Renal pelvis (tissue), 1 donor: ENCODE measurements at regions not wholly inside any gene's neighbourhood (a gene's known extent, or its start where the extent isn't known, plus 50 kb on each side); places are given as distances from the start of the nearest gene placed in this dataset.
"Not testable (repeated sequence)": the region's sequence is repeated elsewhere in the genome, so short reads cannot be mapped to it uniquely, and the experiment has no call there.

ENCODE experiments used
- DNase-seq: peaks from one replicate; pipeline ENCODE4 v3.0.0-alpha.2; 2013

DNA sequence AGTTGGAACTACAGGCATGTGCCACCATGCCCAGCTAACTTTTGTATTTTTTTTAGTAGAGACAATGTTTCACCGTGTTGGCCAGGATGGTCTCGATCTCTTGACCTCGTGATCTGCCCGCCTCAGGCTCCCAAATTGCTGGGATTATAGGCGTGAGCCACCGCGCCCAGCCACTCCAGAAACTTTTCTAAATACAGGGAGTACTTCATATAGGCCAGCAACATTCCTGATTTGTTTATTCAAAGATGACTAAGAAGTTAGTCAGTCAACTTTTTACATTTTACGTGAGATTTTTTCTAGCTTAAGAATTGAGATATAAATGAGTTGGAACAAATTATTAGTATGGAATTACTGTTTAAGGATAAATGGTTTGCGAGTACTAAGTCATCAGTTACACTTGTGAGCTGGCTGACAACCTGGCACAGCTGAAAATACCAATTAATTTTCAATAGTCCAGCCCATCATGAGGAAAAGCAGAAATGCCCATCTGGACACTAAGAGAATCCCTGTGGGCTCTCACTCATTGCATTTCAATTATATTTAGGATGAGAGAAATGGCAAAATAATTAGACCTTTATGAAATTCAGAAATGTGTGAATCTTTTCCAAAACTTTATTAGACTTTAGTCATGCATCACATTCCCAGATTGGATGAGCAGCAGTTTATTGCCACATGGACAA, 430.8 kb upstream of the SPATA31A3 start:
- not testable (repeated sequence) for DNase-seq

DNA sequence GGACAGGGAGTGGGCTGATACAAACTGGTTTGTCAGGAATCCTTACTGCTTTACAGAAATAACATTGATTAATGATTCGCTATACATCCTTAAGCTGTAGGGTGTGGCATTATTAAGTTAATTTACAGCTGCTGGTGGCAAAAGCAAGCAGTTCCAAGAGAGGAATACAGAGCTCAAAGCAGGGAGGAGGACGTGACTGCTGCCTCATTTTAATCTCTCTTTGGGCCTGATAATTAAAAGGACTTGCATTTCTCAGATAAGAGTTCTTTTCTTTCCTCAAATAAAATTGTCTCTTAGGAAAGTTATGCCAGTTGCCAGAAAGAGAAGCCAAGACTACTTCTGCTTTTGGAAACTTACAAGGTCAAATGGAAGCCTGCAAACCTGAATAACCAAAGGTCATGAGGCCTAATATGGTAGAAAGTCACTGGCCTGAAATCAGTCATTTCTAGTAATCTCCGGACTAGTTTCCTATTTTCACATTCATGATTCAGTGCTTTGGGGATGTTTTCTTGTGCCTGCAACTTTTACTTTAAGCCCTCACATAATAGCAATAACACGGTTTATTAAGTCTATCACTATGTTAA, 426.2 kb upstream of the SPATA31A3 start:
- not testable (repeated sequence) for DNase-seq

DNA sequence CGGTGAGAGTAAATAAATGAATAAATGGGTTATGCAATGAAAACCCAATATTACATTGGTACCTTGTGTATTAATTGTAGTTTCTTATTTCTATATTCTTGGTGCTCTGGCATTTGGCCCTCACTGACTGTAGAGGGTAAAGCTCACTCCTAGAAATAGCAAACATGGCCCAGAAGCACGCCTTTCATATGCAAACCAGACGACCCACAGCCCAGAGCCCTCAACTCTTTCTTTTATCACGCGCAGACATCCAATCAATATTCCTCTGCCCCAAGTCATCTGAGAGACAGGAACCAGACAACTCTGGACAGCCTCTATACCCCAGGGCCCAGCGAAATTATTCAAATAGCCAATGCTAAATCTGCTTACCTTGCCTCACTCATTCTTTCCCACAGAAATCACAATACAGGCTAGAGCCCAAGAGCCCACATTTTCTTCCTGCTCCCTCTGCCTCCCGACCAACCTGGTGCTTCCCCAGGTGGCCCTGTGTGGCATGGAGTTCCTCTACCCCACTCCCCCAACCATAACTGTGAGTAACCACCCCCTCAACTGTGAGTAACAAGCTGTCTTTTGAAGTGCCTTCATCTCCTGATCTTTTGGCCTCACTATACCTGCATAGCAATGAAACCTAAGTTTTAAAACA, 425.1 kb upstream of the SPATA31A3 start:
- not testable (repeated sequence) for DNase-seq

DNA sequence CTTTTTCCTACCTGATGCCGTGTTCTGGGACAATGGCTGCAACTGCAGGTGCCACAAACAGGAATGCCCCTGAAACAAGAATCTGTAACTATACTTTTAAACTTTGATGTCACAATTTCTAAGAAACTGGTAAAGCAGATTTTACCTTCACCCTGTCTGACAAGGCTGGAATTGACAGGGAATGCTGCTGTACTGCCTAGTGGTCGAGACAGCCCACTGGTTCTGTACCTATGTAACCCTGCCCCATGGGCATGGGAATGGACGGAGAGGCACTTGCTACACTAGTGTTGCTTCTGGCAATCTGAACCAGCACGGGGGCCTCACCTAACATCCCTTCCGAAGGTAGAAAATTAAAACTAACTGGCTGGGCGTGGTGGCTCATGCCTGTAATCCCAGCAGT, 424.3 kb upstream of the SPATA31A3 start:
- DNase-seq, result not testable (repeated sequence)

DNA sequence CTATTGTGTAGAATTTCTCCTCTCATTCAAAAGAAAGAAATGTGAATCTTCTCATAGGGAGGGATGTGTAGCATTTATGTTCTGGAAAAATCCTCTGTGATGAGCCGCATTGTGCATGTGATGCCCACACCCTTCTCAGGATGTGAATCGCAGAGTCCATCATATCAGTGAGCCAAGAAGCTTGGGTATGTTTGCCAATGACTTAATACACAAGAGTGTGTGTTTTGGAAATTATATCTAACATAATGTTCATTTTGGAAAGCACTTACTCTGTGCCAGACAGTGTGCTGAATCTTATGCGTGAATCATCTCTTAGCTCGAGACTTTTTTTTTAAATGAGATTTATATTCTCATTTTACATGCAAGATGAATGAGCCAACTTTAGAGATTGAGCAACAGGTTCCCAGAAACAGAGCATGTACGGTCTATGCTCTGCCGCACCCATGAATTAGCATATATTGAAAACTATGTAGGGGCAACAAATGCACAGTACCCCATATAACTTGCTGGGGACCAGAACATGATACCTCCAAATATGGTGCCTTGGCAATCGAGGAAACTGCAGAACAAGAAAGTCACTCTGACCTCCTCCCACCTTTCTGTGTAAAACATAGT, 418.4 kb upstream of the SPATA31A3 start:
- not testable (repeated sequence) for DNase-seq

DNA sequence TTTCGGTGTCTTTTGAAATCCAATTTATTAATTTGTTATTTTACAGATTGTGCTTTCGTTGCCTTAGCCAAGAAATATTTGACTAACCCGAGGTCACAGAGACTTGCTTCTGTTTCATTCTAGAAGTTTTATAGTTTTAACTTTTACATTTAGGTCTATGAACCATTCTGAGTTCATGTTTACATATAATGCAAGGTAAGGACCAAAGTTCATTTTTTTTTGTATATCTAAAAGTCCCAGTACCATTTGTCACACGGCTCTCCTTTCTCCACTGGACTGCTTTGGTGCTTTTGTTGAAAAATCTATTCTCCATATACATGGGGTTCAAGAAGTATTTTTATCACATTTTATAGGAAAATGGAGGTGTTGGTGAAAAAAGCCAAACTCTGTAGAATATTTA, 411.4 kb upstream of the SPATA31A3 start:
- not testable (repeated sequence) for DNase-seq

DNA sequence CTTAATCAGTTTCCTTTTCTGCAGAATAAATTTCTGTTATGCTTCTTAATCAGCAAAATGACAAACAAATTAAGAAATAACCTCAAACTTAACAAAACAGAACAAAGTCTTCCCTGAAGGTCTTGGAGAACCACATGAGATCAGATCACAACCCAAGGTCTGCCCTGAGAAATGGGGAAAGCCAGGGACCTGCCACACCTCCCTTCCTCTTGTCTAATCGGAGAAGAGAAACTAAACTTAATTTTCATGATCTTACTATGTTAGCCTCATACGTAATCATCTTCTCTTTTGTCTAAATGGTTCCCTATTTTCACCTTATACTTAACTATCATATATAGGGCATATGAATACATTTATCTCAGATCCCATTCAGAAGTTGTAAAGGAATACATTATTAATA, 405.4 kb upstream of the SPATA31A3 start:
- DNase-seq, result not testable (repeated sequence)

DNA sequence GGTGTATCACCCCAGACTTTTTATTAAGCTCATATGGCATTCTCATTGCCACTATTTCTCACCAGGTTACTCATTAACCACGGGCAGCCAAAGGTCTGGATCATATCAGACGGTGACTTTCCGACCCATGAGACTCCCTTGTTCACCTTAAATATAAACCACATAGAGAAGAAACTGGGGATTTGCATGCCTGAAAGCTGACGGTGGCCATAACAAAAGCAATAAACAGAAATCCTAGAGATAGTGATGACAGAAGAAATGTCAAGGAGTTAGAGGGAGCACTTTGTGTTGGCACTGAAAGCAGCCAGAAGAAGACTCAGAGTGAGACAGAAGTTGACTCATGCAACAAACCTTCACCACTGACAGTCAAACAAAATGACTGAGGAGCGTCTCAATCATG, 402.4 kb upstream of the SPATA31A3 start:
- not testable (repeated sequence) for DNase-seq

DNA sequence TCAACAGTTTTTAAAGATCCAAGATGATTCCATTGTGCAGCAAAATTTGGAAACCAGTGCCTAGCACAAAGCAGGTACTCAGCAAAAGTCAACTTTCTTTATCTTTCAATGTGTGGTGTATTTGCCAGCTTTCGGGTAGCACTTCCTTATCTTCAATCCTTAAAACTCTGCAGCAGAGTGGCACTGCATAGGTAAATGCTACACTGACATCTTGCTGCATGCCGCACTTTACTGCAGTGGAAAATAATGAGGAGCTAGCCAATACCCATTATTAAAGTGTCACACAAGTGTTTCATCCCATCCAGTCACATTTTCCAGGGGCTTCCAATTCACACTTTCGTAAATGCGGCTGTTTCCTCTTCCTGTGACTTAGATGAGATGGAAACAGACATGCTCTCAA, 401.7 kb upstream of the SPATA31A3 start:
- not testable (repeated sequence) for DNase-seq

DNA sequence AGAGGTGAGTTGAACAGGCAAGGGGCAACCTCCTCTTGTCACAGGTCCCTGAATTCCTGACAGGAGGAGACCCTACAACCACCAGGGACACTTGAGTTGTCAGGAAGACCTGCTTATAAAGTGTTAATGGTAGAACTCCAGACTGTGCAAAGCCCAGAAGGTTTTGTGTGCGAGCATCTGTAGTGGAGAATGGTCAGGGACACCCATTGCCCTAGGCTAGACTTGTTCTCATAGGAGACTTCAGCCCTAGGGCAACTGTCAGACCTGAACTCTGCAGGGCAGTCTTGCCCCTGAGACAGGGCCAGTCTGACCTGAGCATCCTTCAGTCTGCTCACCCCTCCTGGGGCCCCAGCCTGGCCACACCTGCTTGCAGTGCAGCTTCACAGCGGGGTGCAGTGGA, 377.3 kb upstream of the SPATA31A3 start:
- DNase-seq, result not testable (repeated sequence)

DNA sequence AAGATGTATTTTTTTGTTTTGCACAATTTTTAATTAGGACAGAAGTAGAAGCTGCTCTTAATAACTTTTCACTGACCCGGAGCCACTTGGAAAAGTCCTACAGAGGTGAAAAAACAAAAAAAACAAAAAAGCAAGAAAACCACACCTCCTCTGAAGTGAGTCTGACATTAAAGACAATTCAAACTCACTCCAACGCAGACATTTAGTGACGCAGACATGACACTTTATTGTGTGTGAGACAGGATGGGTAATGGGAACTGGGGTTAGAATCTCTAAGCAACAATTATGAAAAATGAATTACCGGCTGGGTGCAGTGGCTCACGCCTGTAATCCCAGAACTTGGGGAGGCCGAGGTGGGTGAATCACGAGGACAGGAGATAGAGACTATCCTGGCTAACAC, 370.0 kb upstream of the SPATA31A3 start:
- not testable (repeated sequence) for DNase-seq

DNA sequence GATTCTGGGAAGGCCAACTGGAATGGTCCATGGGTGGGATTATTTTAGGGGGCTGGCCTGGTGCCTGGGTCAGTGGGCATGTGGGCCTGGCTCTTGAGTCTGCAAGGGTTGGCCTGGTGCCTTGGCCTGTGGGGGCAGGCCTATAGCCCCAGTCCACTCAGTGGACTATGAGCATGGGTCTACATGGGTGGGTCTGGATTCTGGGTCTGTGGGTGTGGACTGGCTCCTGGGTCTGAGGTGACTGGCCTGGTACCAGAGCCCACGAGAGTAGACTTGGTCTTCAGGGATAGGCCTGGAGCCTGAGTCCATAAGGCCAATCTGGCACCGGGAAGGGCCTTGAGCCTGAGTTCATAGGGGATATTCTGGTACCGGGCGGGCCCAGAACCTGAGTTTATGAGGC, 361.6 kb upstream of the SPATA31A3 start:
- not testable (repeated sequence) for DNase-seq

DNA sequence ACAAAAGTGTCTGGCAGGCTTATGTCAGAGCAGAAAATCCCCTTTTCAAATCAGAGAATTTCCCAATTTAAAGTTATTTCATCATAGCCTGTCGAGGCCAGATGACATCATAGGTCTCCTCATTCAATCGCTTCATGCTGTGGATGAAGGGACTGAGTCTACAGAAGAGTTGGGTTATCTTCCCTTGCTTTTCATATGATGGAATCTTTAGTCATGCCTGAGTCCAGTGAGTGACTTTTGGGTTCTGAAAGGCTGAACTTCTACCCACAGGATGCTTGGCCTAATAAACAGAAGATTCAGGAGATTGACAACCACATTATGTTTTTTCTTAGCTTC, 357.0 kb upstream of the SPATA31A3 start:
- not testable (repeated sequence) for DNase-seq

DNA sequence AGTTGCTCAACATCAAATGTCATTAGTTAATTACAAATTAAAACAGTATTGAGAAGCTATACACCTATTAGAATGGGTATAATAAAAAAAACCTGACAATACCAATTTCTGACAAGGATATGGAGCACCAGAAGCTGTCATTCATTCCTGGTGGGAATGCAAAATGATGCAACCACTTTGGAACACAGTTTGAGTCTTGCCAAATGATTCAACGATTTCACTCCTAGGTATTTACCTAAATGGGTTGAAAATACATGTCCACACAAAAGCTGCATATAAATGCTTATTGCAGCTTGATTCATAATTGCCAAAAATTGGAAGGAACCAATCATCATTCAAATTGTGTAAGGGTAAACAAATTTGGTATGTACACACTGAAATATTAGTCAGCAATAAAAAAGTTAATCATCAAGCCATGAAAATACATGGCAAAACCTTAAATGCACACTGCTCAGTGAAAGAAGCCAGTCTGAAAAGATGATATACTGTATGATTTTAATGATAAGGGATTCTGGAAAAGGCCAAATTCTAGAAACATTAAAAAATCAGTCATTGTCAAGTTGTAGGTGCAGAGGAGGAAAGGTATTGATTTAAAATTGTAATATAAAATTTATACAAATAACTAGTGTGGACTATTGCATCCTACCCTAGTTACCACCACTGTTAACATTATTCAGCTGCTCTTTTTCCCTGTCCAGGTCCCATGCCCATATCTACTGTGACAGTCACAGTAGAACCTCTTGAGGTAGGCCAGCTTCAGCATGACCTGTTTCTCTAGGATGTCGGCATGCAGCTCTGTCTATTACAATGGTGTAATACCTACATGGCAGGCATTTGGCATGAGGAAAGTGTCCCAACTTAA, 356.4 kb upstream of the SPATA31A3 start:
- DNase-seq, result not testable (repeated sequence)

DNA sequence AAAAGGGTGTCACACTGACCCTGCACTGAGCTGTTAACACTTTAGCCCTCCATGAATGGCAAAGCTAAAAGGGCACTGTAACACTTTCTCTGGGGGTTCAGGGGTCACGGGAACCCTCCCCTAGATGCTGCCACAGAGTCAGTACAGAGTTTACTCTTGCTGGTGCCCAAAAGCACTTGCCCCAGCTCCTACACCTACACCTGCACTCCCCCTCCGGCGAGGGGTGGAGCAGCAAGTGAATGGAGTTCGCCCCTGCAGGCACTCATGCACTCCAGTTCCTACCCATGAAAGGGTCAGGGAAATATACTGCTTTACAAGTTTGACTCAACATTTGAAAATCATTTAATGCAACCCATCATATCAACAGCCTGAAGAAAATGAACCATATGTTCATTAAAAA, 355.7 kb upstream of the SPATA31A3 start:
- DNase-seq, result not testable (repeated sequence)

DNA sequence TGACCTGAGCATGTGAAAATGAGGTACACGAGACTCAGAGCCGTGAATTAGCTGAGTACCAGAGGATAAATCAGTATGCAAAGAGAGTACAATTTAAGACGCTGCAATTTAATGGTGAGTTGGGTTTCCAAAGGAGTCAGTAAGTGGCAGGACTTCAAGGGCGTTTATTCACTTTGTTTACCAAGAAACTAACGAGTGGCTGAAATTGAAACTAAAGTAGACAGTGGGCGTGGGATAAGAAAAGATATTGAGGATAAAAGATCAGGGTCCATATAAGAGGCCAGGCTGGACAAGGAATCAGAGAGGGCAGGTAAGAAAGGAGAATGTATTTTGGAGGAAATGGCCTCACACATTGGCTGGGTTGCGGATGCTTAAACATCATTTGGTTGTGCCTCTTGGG, 346.9 kb upstream of the SPATA31A3 start:
- DNase-seq, result not testable (repeated sequence)

DNA sequence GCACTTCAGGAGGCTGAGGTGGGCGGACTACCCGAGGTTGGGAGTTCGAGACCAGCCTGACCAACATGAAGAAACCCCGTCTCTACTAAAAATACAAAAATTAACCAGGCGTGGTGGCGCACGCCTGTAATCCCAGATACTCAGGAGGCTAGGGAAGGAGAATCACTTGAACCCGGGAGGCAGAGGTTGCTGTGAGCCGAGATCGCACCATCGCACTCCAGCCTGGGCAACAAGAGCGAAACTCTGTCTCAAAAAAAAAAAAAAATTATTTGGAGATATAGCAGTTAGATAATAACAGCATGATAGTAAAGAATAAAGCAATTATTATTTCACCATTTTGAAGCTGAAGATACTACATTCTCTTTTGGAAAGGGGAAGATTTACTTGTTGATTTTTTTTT, 345.9 kb upstream of the SPATA31A3 start:
- DNase-seq, result not testable (repeated sequence)

DNA sequence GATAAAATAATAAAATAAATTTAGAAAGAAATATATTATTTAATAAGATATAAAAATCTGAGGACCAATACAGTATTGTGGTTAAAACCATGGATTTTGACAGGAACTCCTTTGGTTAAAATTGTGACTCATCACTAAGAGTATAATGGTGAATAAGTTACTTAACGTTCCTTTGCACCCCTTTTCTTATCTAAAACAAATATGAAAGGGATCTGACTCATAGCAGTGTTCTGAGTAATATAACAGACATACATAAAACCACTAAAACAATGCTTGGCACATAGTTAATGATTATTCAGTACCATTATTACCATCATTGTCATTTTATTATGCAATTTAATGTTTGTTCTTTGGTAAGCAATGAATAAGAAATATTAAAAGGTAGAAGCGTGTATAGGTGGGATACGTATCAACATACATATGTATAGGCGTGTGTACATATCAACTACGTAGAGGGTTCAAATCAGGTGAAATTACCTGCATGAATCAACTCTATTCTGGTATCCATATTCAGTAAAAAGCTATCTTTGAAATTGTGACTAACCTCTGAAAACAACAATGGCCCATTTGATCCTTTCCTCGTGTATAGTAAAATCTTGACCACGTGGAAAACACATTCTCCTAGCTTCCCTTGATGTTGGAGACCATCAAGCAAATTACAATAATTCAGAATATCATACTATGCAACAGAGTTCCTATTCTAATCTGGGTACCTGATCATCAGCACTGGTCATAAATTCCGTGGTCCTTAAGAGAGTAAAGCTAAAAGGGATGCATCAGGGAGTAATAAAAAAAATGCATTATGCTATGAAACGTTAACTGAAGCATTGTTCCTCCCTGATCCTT, 342.6 kb upstream of the SPATA31A3 start:
- not testable (repeated sequence) for DNase-seq

DNA sequence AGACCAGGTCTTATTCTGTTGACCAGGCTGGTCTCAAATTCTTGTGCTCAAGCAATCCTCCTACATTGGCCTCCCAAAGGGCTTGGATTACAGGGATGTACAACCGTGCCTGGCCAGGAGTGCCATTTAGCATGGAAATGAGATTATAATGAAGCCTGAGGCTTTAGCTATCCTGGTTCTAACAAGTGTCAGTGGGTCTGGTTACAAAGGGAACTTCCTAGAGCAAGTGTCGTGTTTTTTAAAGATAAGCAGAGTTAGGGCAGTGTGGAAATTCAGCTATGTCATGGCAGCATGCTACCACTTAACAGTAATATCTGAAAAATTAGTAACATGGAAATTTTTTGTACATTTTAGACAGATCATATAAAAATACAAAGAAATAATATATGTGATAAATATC, 339.3 kb upstream of the SPATA31A3 start:
- not testable (repeated sequence) for DNase-seq

DNA sequence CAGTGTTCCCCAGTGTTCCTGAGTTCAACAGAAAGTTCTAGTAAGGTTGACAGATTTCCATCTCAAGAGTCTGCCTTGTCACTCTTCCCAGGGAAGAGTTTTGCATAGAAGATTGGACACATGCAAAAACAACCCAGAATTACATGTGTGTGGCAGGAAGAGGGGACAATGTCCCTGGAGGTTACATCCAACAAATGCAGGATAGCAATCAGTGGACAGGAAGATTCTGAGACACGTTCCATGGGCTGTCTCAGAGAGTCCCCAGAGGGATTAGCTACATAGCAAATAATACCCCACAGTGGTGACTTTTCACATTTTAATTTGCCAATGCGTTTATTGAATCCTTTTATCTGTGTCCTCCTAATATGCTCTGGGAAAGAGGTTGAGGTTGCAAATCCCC, 321.1 kb upstream of the SPATA31A3 start:
- DNase-seq, result not testable (repeated sequence)

DNA sequence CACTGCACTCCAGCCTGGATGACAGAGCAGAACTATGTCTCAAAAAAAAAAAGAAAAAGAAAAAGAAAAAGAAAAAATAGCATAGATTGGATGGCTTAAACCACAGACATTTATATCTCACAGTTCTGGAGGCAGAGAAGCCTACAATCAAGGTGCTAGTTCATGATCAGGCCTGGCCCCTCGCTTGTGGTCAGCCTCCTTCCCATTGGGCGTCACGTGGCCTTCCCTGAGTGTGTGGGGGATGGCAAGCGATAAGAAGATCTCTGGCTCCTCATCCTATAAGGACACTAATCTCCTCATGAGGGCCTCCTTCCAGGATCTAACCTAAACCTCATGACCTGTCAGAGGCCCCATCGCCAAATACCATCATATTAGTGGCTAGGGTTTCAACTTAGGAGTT, 320.2 kb upstream of the SPATA31A3 start:
- not testable (repeated sequence) for DNase-seq
